GM12891 (cell line): ENCODE measurements at regions not wholly inside any gene's neighbourhood (a gene's known extent, or its start where the extent isn't known, plus 50 kb on each side); places are given as distances from the start of the nearest gene placed in this dataset.
A peak's percentile ranks its signal among the peaks of the same experiment; 100 is the strongest.
"Not testable (repeated sequence)": the region's sequence is repeated elsewhere in the genome, so short reads cannot be mapped to it uniquely, and the experiment has no call there.

ENCODE experiments used
- DNase-seq: peaks from one replicate; pipeline ENCODE4 v3.0.0; 2011; ENCODE audit warnings: low spot score; ENCODE audit not compliant: insufficient read length
- FAIRE-seq: peaks from 2 replicates; lab custom pipeline; 2011; peaks lifted over from hg19 to GRCh38; lab: Jason Lieb, UNC
- PAX5 ChIP-seq: IDR thresholded peaks from 2 replicates; pipeline ENCODE4 v1.6.1; 2011; ENCODE audit warnings: low read length, moderate library complexity, mild to moderate bottlenecking; ENCODE audit not compliant: insufficient read depth, severe bottlenecking
- POLR2A ChIP-seq: IDR thresholded peaks from 2 replicates; pipeline ENCODE4 v1.6.1; 2011; ENCODE audit warnings: low read depth, low read length, control low read depth
- POLR2AphosphoS5 ChIP-seq: IDR thresholded peaks from 2 replicates; pipeline ENCODE4 v1.6.1; 2011; ENCODE audit warnings: low read depth, low read length, control low read depth
- POU2F2 ChIP-seq: IDR thresholded peaks from 2 replicates; pipeline ENCODE4 v1.6.1; 2011; ENCODE audit warnings: low read depth, mild to moderate bottlenecking, control low read depth, low read length, moderate library complexity
- SPI1 ChIP-seq: IDR thresholded peaks from 2 replicates; pipeline ENCODE4 v1.6.1; 2011; ENCODE audit warnings: low read depth, low read length, control low read depth
- TAF1 ChIP-seq: IDR thresholded peaks from 2 replicates; pipeline ENCODE4 v1.6.1; 2011; ENCODE audit warnings: low read depth, low read length, control low read depth

GRCh38 chr5:14022971-14023370, 78.5 kb upstream of the DNAH5 start:
- DNase-seq (no peak), FAIRE-seq (no peak)
- TF ChIP-seq POLR2A, result no peak
- TF ChIP-seq POU2F2, result no peak
- TF ChIP-seq SPI1, result no peak
- no peak for TF ChIP-seq PAX5
- no peak for TF ChIP-seq POLR2AphosphoS5
- TF ChIP-seq TAF1, result no peak

- not testable (repeated sequence) for FAIRE-seq, DNase-seq
Observed at GRCh38 chr5:14020944-14021343, 76.5 kb upstream of the DNAH5 start.

GRCh38 chr5:14019768-14020290, 75.3 kb upstream of the DNAH5 start:
- no peak for TF ChIP-seq TAF1
- TF ChIP-seq POLR2AphosphoS5, result no peak
- no peak for DNase-seq
- FAIRE-seq, result no peak

GRCh38 chr5:14017904-14018303, 73.4 kb upstream of the DNAH5 start:
- no peak for TF ChIP-seq SPI1
- TF ChIP-seq POU2F2, result no peak
- no peak for TF ChIP-seq TAF1
- no peak for TF ChIP-seq POLR2A
- no peak for TF ChIP-seq POLR2AphosphoS5
- TF ChIP-seq PAX5, result no peak
- DNase-seq (no peak), FAIRE-seq (no peak)

- FAIRE-seq (no peak), DNase-seq (no peak)
- TF ChIP-seq TAF1 (no peak), POU2F2 (no peak), PAX5 (no peak), POLR2A (no peak), SPI1 (no peak), POLR2AphosphoS5 (no peak)
Observed at GRCh38 chr5:14016549-14016948, 72.1 kb upstream of the DNAH5 start.

GRCh38 chr5:14011089-14012020, 66.9 kb upstream of the DNAH5 start:
- DNase-seq (peak; percentile 71), FAIRE-seq (peak; percentile 91)
- TF ChIP-seq POLR2AphosphoS5 (no peak), TAF1 (no peak), PAX5 (no peak), SPI1 (no peak), POU2F2 (no peak), POLR2A (no peak)

- FAIRE-seq (no peak), DNase-seq (no peak)
- TF ChIP-seq TAF1 (no peak), SPI1 (no peak), POLR2A (no peak), POU2F2 (no peak), POLR2AphosphoS5 (no peak), PAX5 (no peak)
Observed at GRCh38 chr5:14009575-14009974, 65.1 kb upstream of the DNAH5 start.

GRCh38 chr5:14008819-14009311, 64.4 kb upstream of the DNAH5 start:
- TF ChIP-seq TAF1 (no peak), PAX5 (no peak), POLR2A (no peak), POLR2AphosphoS5 (no peak), SPI1 (no peak), POU2F2 (no peak)
- FAIRE-seq (no peak), DNase-seq (no peak)

- FAIRE-seq, result no peak
- TF ChIP-seq SPI1, result no peak
- no peak for TF ChIP-seq PAX5
- TF ChIP-seq TAF1, result no peak
- TF ChIP-seq POLR2A, result no peak
- no peak for TF ChIP-seq POU2F2
- no peak for TF ChIP-seq POLR2AphosphoS5
- no peak for DNase-seq
Observed at GRCh38 chr5:14006823-14007520, 62.5 kb upstream of the DNAH5 start.

- no peak for TF ChIP-seq TAF1
- TF ChIP-seq PAX5, result no peak
- no peak for TF ChIP-seq POLR2AphosphoS5
- no peak for TF ChIP-seq POLR2A
- TF ChIP-seq SPI1, result no peak
- no peak for TF ChIP-seq POU2F2
- no peak for FAIRE-seq
Observed at GRCh38 chr5:14004598-14005394, 60.3 kb upstream of the DNAH5 start.

More at GRCh38 chr5:14004598-14005394, 60.3 kb upstream of the DNAH5 start:
- no peak for DNase-seq
